IMR-90 (cell line): ENCODE measurements at regions not wholly inside any gene's neighbourhood (a gene's known extent, or its start where the extent isn't known, plus 50 kb on each side); places are given as distances from the start of the nearest gene placed in this dataset.

Experiments used
- BHLHE40 ChIP-seq: fragments of 150-350 bp; IDR thresholded peaks from 2 replicates; pipeline ENCODE4 v1.6.1; 2016; ENCODE audit warnings: mild to moderate bottlenecking, low read depth, low read length
- CTCF ChIP-seq: conservative IDR thresholded peaks from 2 replicates; pipeline ENCODE4 v1.5.1; 2012; ENCODE audit warnings: mild to moderate bottlenecking, low read depth, low read length, improper control_type of control experiment
- ELK1 ChIP-seq: fragments of 150-350 bp; IDR thresholded peaks from 2 replicates; pipeline ENCODE4 v1.6.1; 2016; ENCODE audit warnings: low read depth, mild to moderate bottlenecking, low read length, moderate library complexity, borderline replicate concordance
- FOS ChIP-seq: fragments of 150-350 bp; IDR thresholded peaks from 2 replicates; pipeline ENCODE4 v1.6.1; 2016; ENCODE audit warnings: low read depth, low read length
- MAFK ChIP-seq: IDR thresholded peaks from 2 replicates; pipeline ENCODE4 v1.6.1; 2012; ENCODE audit warnings: low read depth, low read length, improper control_type of control experiment
- MAZ ChIP-seq: IDR thresholded peaks from 2 replicates; pipeline ENCODE4 v1.6.1; 2012; ENCODE audit warnings: low read depth, mild to moderate bottlenecking, low read length, improper control_type of control experiment, moderate library complexity, borderline replicate concordance
- MXI1 ChIP-seq: IDR thresholded peaks from 2 replicates; pipeline ENCODE4 v1.6.1; 2012; ENCODE audit warnings: low read depth, mild to moderate bottlenecking, low read length, moderate library complexity, borderline replicate concordance
- POLR2A ChIP-seq: IDR thresholded peaks from 2 replicates; pipeline ENCODE4 v1.6.1; 2012; ENCODE audit warnings: mild to moderate bottlenecking, low read depth, low read length
- SMC3 ChIP-seq: fragments of 150-350 bp; IDR thresholded peaks from 2 replicates; pipeline ENCODE4 v1.6.1; 2016; ENCODE audit warnings: low read depth, mild to moderate bottlenecking, antibody characterized with exemption, low read length, moderate library complexity
- USF2 ChIP-seq: fragments of 150-350 bp; IDR thresholded peaks from 2 replicates; pipeline ENCODE4 v1.6.1; 2017; ENCODE audit warnings: mild to moderate bottlenecking, antibody characterized with exemption, low read length, low read depth

- TF ChIP-seq CTCF (no peak), POLR2A (no peak), FOS (no peak), MAZ (no peak), MXI1 (no peak), SMC3 (no peak), ELK1 (no peak), MAFK (no peak), BHLHE40 (no peak), USF2 (no peak)
Observed at GRCh38 chr3:76111808-76112207, 326.5 kb upstream of the ZNF717 start.
